ENCODE measurements at regions not wholly inside any gene's neighbourhood (a gene's known extent, or its start where the extent isn't known, plus 50 kb on each side); places are given as distances from the start of the nearest gene placed in this dataset.

GRCh38 chr3:102151935-102152334, 282.9 kb upstream of the ZPLD1 start:
- CTCF ChIA-PET: interaction anchor here (1.4 kb wide), 1 partner anchor 13 kb away, joined by 3 read pairs; no protein-coding TSS in a partner anchor
- Mint-ChIP-seq H3K9me3 (ENCODE audit: unreplicated experiment) (peaks cover 34% of the 10 kb centered on the region), H3K4me1 (ENCODE audit: insufficient read depth, unreplicated experiment) (peaks cover 13% of the 10 kb centered on the region), H3K4me3 (ENCODE audit: unreplicated experiment) (no peak overlapping the region), H3K27ac (ENCODE audit: low read depth, unreplicated experiment) (no peak overlapping the region), H3K36me3 (ENCODE audit: insufficient read depth, unreplicated experiment) (no peaks in the 10 kb centered on the region), H3K27me3 (ENCODE audit: insufficient read depth, unreplicated experiment) (no peaks in the 10 kb centered on the region)
- POLR2A ChIA-PET: no interaction called here
- no TSS peak for BruUV-seq (replicated peaks)
- intact Hi-C loops (cut with micrococcal nuclease): no loop called here
- TF ChIP-seq CTCF (IDR thresholded peaks at IDR 0.05; ENCODE audit: unreplicated experiment): no peak
- no peak for DNase-seq (ENCODE audit: unreplicated experiment)

GRCh38 chr3:102156426-102156825, 278.4 kb upstream of the ZPLD1 start:
- H3K4me1 Mint-ChIP-seq (ENCODE audit: insufficient read depth, unreplicated experiment): peaks cover 25% of the 10 kb centered on the region
- DNase-seq (ENCODE audit: unreplicated experiment): peak; percentile 90
- TF ChIP-seq CTCF (IDR thresholded peaks at IDR 0.05; ENCODE audit: unreplicated experiment): no peak
- no peak overlapping the region for H3K4me3 Mint-ChIP-seq (ENCODE audit: unreplicated experiment)
- peak overlapping the region; percentile 98 for H3K27ac Mint-ChIP-seq (ENCODE audit: low read depth, unreplicated experiment)
- BruUV-seq (replicated peaks): no TSS peak
- H3K9me3 Mint-ChIP-seq (ENCODE audit: unreplicated experiment): peaks cover 20% of the 10 kb centered on the region
- H3K27me3 Mint-ChIP-seq (ENCODE audit: insufficient read depth, unreplicated experiment): no peaks in the 10 kb centered on the region
- ChIA-PET POLR2A (interaction anchor here (0.5 to 2.0 kb wide), 12 partner anchors 9 to 307 kb away, joined by 3 to 11 read pairs (median 4); partner anchors contain the start of gene NFKBIZ), CTCF (interaction anchor here (0.8 to 1.0 kb wide), 3 partner anchors 41 to 342 kb away, joined by 3 to 5 read pairs (median 3); no protein-coding TSS in a partner anchor)
- H3K36me3 Mint-ChIP-seq (ENCODE audit: insufficient read depth, unreplicated experiment): no peaks in the 10 kb centered on the region
- intact Hi-C loops (cut with micrococcal nuclease): loop anchor here (2.0 kb wide), 3 partner anchors 24 to 68 kb away; no protein-coding TSS in a partner anchor

GRCh38 chr3:102158080-102158740, 276.6 kb upstream of the ZPLD1 start:
- no peak for TF ChIP-seq CTCF (IDR thresholded peaks at IDR 0.05; ENCODE audit: unreplicated experiment)
- Mint-ChIP-seq H3K4me1 (ENCODE audit: insufficient read depth, unreplicated experiment) (peaks cover 40% of the 10 kb centered on the region), H3K9me3 (ENCODE audit: unreplicated experiment) (peaks cover 11% of the 10 kb centered on the region), H3K27ac (ENCODE audit: low read depth, unreplicated experiment) (peak overlapping the region; percentile 98), H3K36me3 (ENCODE audit: insufficient read depth, unreplicated experiment) (no peaks in the 10 kb centered on the region), H3K4me3 (ENCODE audit: unreplicated experiment) (no peak overlapping the region), H3K27me3 (ENCODE audit: insufficient read depth, unreplicated experiment) (no peaks in the 10 kb centered on the region)
- CTCF ChIA-PET: no interaction called here
- DNase-seq (ENCODE audit: unreplicated experiment): no peak
- POLR2A ChIA-PET: no interaction called here
- BruUV-seq (replicated peaks): no TSS peak
- intact Hi-C loops (cut with micrococcal nuclease): no loop called here

GRCh38 chr3:102159810-102160451, 274.9 kb upstream of the ZPLD1 start:
- TF ChIP-seq CTCF (IDR thresholded peaks at IDR 0.05; ENCODE audit: unreplicated experiment): no peak
- intact Hi-C loops (cut with micrococcal nuclease): no loop called here
- Mint-ChIP-seq H3K27ac (ENCODE audit: low read depth, unreplicated experiment) (no peak overlapping the region), H3K36me3 (ENCODE audit: insufficient read depth, unreplicated experiment) (no peaks in the 10 kb centered on the region), H3K4me3 (ENCODE audit: unreplicated experiment) (no peak overlapping the region), H3K4me1 (ENCODE audit: insufficient read depth, unreplicated experiment) (peaks cover 46% of the 10 kb centered on the region), H3K9me3 (ENCODE audit: unreplicated experiment) (no peaks in the 10 kb centered on the region), H3K27me3 (ENCODE audit: insufficient read depth, unreplicated experiment) (no peaks in the 10 kb centered on the region)
- POLR2A ChIA-PET: interaction anchor here (0.7 to 1.1 kb wide), 2 partner anchors 15 to 19 kb away, joined by 3 to 5 read pairs; no protein-coding TSS in a partner anchor
- no peak for DNase-seq (ENCODE audit: unreplicated experiment)
- no TSS peak for BruUV-seq (replicated peaks)
- CTCF ChIA-PET: interaction anchor here (0.8 to 1.1 kb wide), 7 partner anchors 13 to 353 kb away, joined by 3 to 6 read pairs (median 3); no protein-coding TSS in a partner anchor
